Fibroblast of villous mesenchyme (primary cell): ENCODE measurements at regions not wholly inside any gene's neighbourhood (a gene's known extent, or its start where the extent isn't known, plus 50 kb on each side); places are given as distances from the start of the nearest gene placed in this dataset.
A peak's percentile ranks its signal among the peaks of the same experiment; 100 is the strongest.

Experiments used
- DNase-seq: peaks from one replicate; pipeline ENCODE4 v3.0.0-alpha.2; 2010; ENCODE audit warnings: low read depth
- H3K4me3 ChIP-seq: 2 replicates; pipeline ENCODE4 v1.5.1; 2011; ENCODE audit warnings: low read depth, mild to moderate bottlenecking, low read length
- TF ChIP-seq, protein P1 (sequence below): IDR thresholded peaks from 2 replicates; pipeline ENCODE4 v1.5.1; 2012; ENCODE audit warnings: low read depth, mild to moderate bottlenecking, low read length; ENCODE audit not compliant: insufficient read depth

DNA sequence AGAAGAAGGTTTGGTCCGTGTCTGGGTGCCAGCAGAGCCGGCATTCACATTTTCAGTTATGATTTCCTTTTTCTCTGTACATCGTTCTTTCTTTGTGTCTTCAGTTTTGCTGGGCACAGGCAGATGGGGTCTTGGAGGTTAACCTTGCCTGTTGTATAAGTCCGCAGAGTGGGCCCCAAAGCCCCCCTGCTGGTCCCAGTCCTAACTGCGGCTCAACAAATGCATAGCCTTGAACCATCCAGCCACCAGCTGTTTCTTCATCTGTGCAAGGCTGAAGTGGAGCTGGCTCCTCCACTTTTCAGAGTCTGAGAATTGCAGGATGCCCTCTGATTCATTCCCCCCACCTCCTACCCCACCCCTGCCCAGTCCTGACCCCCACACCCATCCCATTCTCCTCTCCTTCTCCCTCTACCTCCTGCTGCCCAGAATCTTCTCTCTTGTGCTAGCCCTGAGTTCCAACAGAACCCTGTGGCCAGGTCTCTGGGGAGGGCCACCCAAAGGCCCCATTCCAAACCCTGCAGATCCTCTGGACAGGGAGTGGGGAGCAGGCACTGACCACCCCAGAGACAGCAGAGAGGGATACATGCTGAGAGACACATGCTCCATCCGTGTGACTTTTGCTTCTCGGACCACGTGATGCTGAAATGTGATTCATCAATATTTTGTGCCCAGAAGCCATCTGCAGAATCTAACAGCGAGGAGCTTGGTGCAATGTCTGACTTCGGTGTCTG lies 386.5 kb upstream of the SULF2 start:
- H3K4me3 ChIP-seq: no peak overlapping the region
- no peak for DNase-seq
- TF ChIP-seq, protein P1, sequence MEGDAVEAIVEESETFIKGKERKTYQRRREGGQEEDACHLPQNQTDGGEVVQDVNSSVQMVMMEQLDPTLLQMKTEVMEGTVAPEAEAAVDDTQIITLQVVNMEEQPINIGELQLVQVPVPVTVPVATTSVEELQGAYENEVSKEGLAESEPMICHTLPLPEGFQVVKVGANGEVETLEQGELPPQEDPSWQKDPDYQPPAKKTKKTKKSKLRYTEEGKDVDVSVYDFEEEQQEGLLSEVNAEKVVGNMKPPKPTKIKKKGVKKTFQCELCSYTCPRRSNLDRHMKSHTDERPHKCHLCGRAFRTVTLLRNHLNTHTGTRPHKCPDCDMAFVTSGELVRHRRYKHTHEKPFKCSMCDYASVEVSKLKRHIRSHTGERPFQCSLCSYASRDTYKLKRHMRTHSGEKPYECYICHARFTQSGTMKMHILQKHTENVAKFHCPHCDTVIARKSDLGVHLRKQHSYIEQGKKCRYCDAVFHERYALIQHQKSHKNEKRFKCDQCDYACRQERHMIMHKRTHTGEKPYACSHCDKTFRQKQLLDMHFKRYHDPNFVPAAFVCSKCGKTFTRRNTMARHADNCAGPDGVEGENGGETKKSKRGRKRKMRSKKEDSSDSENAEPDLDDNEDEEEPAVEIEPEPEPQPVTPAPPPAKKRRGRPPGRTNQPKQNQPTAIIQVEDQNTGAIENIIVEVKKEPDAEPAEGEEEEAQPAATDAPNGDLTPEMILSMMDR: no peak

GRCh38 chr20:48171071-48171470 lies 385.8 kb upstream of the SULF2 start:
- no peak overlapping the region for H3K4me3 ChIP-seq
- TF ChIP-seq, protein P1: no peak
- DNase-seq: no peak

GRCh38 chr20:48170625-48171024 lies 385.3 kb upstream of the SULF2 start:
- TF ChIP-seq, protein P1: no peak
- no peak overlapping the region for H3K4me3 ChIP-seq
- no peak for DNase-seq

DNA sequence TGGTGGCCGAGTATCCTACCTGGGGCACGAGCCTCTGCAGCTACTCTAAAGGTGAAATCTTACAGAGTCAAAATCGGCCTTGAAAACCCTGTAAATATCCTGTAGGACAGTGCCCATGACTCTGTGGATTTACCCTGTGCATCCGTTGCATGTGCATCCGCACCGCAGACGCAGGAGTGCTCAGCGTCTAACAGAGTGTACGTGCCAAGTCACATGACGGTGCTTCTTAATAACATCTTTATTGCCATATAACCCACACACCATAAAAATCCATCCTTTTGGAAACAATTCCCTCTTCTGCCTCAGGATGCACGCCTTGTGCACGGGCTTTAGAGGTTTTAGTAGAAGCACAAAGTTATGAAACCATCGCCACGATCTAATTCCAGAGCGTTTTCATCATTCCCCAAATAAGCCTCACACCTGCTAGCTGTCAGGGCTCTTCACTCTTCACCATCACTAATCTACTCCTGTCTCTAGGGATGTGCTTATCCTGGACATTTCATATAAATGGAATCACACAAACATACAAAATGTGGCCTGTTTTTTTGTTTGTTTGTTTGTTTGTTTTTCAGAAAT lies 384.5 kb upstream of the SULF2 start:
- TF ChIP-seq, protein P1: no peak
- H3K4me3 ChIP-seq: no peak overlapping the region
- DNase-seq: peak; percentile 23

DNA sequence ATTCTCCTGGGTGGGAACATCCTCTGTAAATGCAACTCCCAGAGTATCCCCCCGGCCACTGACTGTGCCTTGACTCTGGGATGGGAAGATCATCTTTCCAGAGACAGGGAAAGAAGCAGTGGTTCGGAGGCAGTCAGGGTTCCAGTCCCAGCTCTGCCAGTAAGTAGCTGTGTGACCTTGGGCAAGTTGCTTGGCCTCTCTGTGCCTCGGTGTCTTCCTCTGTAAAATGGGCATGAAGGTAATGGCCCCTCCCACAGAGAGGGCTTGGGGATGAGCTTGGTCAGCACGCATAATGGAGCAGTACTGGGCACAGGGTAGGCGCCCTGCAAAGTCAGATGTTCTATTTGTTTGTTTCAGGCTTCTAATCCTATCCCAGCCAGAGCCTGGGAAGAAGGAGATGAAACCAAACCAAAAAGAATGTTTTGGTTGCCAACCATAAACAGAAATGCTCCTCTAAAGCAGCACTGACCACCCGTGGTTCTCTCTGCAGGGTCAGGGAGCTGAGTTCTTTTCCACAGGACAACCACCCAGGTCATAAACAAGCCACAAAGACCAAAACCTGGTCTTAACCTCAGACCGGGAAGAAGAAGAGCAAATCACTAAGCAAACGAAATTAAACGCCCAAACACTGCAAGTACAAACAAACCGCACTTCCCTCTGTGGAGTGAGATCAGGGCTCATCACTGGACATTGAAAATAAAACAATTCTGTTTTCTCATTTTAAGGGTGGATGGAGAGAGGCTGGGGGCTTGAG lies 381.0 kb upstream of the SULF2 start:
- no peak overlapping the region for H3K4me3 ChIP-seq
- TF ChIP-seq, protein P1: no peak
- DNase-seq: no peak

GRCh38 chr20:48165401-48165685 lies 380.1 kb upstream of the SULF2 start:
- no peak for DNase-seq
- TF ChIP-seq, protein P1: no peak
- no peak overlapping the region for H3K4me3 ChIP-seq
